ENCODE measurements at regions not wholly inside any gene's neighbourhood (a gene's known extent, or its start where the extent isn't known, plus 50 kb on each side); places are given as distances from the start of the nearest gene placed in this dataset.

DNA sequence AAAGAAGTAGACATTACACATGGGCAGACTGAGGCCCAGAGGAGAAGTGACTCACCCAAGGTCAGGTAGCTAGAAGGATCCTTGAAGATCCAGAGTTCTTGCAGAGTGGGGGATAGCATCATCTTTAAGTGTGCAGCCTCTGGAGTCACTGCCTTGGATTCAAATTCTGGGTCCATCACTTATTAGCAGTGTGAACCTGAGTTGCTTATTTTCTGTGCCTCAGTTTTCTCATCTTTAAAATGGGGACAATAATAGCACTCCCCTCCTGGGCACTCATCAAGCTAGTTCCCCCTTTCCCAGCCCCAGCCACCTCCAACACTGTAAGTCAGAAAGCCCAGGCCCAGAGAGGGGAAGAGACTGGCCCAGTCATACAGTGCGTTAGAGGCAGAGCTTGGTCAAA, 141.8 kb upstream of the PJA1 start:
- no peak for DNase-seq (ENCODE audit: extremely low read depth, low read depth, low spot score)

DNA sequence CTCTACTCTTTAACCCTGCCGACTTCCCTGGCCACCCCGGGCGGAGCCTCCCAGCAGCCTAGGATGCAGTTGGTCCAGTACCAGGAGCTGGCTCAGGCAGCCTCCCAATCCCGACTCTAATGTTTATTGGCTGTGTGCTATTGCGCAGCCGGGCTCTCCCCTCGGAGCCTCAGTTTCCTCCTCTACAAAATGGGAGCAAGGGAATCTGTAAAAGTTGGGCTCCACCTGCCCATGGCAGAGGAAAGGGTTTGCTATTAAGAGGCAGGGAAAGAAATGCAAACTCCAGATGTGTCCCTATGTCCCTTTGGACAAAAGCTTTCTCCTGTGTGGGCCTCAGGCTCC, 140.8 kb upstream of the PJA1 start:
- DNase-seq (ENCODE audit: extremely low read depth, low read depth, low spot score) = no peak

DNA sequence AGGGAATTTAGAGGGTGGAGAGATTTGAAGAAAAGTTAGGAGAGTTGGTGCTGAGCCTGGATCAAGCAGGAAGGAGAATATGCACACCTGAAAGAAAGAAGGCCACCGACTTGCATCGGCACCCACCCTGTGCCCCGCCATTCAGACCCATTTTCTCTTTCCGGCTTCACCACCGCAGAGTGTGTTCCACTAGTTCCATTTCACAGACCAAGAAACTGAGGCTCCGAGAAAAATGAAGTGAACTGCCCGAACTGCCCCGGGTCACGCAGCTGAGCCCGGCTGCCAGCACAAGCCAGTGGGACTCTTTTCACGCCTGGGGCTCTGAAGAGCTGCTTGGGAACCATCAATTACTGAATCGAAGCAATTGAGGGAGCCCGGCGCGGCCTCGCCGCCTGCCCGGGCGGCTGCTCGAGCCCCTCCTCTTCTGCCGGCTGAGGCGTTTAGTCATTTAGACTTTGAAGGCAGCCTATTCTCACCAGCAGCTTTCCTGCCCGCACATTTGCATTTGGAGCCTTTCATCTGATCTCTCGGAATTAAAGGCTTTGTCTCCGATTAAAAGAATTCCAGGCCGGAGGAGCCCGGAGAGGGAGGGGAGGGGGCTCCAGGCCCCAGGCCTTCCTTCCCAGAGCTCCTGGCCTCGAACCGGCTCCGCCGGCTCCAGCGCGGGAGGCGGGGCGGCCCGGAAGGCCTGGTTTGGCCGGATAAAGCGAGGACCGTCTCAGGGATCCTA, 140.2 kb upstream of the PJA1 start:
- DNase-seq (ENCODE audit: extremely low read depth, low read depth, low spot score) = no peak

DNA sequence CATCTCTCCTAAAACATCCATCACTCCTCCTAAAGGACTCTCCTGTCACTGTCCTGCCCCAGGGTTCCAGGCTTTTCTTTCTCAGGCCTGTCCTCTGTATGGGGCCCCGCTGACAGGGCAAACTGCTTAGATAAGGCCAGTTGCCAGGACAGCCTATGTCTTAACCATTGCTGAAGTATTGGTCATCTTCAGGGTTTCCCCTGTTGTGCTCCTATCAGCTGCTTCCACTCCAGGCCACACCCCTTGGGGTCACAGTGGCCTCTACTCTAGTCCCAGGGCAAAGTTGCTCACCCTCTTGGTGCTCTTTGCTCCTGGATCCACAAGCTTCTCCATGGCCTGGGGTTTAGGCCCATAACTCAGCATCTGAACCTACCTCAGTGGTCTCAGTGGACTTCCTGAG, 138.0 kb upstream of the PJA1 start:
- DNase-seq (ENCODE audit: extremely low read depth, low read depth, low spot score) = no peak

DNA sequence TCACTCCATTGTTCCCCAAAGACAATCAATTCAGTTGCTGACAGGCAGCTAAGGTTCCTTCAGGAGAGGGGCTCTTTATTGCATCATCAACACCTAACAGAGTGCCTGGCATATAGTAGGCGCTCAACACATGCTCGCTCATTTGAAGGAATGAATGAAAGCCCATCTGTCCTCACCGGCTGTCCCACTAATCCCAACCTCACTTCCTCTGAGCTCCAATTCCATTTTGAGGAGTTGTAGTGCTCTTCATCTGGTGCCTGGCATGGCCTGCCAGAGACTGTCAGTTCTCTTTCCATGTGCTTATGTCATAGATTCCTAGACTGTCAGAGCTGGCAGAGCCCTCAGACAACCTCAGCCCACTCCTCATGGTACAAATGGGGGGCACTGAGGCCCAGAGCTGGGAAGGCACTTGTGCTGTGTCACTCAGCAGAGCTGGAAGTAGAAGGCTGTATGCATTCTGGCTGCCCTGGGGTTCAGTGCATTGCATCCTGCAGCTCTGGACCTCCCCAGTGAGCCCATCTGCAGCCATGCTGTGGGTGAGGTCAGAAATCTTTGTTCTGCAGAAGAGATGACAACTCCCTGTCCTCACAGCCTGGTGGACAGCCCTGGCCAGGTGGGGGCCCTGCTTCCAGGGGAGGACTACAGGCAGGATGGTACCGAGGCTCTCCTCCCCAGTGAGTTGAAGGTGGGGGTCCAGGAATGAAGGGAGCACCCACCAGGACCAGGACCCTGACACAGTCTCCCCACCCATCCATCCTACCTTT, 134.9 kb upstream of the PJA1 start:
- no peak for DNase-seq (ENCODE audit: extremely low read depth, low read depth, low spot score)

DNA sequence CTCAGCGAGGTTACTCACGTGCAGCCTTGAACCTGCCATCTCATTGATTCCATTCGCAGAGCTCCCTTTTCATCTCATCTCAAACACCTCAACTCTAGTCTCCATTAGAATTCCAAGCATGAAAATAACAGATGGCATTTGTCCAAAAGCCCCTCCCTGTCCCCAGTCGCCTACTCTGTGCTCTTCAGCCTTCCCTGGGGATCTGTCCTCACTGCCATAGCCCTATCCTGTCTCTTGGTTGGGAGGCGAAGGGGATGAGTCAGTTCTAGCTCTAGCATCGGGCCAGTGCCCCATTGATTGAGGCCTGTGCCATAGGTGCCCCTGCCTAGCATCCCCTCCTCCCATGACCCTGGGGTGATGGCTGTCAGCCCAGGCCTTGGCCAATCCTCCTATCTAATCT, 134.0 kb upstream of the PJA1 start:
- DNase-seq (ENCODE audit: extremely low read depth, low read depth, low spot score) = no peak

DNA sequence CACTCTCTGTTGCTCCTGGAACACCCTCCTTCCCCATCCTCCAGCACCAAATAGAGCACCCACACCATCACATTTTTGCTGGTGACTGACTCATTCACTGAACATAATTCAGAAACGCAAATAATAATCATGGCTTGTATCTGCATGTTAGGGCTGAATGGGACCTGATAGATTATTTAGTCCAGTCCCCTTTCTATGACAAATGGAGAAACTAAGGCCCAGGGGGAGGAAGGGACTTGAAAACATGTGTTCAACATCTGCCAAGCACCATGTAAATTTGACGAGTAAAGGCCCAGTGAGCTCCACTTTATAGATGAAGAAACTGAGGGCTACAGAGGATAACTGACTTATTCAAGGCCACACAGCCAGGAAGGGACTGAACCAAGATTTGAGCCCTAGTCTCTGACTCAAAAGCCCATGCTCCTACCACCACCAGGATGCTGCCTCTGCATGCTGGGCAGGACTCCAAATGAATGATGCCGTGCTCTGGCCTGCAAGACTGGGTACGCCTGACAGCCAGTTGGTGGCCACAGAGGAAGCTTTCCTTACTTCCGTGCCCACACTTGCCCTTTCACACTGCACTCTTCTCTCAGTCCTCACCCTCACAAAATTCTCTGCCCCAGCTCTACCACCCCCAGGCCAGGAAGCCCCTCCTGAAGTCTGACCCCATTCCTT, 133.3 kb upstream of the PJA1 start:
- DNase-seq (ENCODE audit: extremely low read depth, low read depth, low spot score) = no peak

DNA sequence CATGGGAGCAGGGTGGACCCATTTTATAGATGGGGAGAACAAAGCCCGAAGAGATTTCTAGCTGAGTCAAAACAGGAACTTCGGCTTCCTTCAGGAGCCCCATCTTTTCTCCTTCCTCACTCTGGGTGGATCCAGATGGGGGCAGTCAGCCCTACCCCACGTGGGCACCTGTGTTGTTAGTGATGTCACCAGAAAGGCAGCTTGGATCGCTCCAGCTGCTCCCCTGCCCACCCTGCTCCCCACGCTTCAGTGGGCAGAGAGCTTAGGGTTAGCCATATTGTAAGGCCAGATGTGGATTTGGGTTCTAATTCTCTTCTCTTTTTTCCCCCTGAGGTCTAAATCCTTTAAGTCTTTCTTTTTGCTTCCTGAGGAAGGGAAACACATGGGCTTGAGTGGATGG, 132.3 kb upstream of the PJA1 start:
- no peak for DNase-seq (ENCODE audit: extremely low read depth, low read depth, low spot score)

DNA sequence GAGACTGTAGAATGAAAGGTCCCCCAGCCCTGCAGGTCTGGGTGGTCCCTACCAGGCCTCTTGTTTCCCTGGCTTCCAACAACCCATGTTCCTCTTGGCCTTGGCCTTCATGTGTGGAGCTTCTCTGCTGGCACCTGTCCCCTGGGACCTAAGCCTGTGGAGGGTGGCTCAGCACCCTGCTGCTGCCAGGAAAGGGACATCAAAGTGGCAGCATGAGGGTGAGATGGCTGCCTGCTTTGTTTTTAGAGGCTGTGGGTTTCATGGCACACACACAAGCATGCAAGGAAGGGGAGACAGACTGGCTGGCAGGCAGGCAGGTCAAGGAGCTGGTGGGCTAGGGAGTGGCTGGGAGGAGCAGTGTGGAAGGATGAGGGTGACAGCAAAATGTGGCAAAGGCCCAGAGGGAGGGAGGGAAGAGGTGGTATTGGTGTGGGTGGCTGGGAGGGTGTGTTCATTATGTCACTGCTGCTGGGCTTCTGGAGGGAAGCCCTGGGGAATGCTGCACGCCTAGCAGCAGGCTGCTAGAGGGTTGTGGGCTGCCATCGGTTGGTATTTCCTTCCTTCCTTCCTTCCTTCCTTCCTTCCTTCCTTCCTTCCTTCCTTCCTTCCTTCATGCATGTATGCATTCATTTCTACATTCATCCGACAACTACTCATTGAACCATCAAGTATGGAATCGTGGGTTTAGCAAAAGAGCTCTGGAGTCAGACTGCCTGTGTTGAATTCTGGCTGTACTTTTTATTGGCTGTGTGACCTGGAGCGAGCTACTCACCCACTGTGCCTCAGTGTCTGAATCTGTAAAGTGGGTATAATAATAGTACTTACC, 128.7 kb upstream of the PJA1 start:
- DNase-seq (ENCODE audit: extremely low read depth, low read depth, low spot score) = no peak

DNA sequence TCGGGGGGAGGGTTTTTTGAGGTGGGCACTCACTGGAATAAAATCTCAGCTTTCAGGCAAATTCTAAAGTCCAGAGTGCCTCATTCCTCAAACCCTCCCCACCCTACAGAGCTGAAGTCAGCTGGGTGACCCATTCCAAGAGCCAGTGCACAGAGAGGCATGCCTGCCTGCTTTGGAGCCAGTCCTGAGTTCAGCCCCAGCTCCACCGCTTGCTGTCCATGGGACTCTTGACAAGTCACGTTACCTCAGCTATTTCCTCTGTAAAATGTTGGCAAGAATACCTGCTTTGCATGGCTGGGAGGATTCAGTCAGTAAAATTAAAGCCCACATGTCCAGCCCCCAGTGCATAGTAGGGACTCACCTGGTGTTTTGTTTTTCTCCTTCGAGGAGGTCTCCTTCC, 125.9 kb upstream of the PJA1 start:
- DNase-seq (ENCODE audit: extremely low read depth, low read depth, low spot score) = no peak

DNA sequence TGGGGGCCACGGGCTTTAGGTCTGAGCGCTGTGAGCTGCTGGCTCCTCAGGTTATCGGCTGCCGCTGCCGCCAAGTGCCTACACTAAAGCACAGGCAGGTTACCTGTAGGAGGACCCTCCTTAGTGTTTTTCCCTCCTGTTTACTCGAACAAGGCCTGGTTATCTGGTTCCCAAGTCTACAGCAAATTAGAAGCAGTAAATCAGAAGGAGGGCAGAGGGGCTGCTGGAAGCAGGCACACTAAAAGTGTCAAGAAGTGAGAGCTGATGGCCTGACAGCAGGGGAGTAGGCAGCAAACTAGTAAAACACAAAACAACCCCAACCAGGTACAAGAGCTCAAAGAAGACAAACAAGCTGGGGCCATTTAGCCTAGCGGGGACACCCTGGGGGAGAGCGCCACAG, 125.0 kb upstream of the PJA1 start:
- no peak for DNase-seq (ENCODE audit: extremely low read depth, low read depth, low spot score)

DNA sequence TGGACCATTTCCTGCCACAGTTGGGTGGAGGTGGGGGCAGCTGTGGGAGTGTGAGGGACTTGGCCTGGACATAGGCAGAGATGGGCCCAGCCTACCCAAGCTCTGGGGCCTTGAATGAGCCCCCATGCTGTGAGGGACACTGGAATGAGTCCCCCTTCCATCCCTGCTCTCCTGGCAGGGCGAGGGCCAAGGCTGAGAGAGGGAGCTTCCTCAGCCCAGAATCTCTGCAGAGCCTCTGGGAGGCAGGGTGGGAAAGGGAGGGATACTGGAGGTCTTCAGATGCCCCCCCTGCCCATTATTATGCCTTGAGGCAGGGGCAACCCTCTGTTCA, 124.5 kb upstream of the PJA1 start:
- no peak for DNase-seq (ENCODE audit: extremely low read depth, low read depth, low spot score)

DNA sequence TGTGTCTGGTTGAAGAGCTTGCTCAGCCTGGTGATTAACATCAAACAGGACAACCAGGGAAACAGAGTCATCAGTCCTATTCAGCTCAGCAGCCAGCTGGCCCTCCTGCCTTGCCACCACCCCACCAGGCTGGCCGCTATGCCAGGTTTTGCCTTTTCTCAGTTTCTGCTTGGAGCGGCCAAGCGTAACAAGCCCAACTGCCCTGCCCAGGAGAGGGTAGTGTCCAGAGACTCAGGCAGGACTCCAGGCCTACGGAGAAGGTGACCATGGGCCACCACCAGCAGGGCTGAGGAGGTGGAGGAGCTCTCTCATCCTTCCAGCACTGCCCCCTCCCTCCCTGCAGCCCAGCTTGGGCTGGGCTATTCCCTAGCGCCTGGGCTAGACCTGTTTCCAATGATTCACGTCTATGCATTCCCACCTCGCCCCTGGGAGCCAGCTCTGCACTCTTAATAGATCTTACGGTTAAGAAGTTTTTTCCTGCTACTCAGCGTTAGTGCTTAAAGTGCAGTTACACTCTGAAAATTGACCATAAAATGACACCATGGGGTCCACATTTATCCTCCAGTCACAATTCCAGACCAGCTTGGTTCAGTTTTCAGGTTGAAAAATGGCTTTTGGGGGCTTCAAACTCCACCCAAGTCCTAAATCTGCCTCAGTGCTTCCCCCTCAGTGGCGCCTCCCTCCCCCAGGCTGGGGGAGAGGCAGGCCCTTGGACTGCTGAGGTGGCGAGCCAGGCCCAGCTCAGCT, 124.0 kb upstream of the PJA1 start:
- no peak for DNase-seq (ENCODE audit: extremely low read depth, low read depth, low spot score)

DNA sequence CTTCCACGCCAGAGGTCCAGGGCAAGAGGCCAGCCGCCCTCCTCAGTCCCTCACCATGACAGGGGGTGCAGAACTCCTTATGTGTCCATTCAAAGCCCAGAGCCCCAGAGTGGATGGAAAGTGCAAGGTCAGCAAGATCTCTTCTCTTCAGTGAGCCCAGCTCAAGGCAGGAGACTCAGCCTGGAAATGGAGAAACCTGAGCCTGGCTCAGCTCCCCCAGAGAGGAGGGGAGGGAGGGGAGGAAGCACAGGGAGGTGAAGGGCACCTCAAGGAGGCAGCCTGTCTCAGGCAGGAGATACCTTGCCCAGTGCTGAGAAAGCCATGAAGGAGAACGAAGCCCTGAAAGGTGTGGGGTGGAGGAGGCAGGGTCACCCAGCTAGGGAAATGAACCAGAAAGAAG, 121.8 kb upstream of the PJA1 start:
- DNase-seq (ENCODE audit: extremely low read depth, low read depth, low spot score) = no peak

DNA sequence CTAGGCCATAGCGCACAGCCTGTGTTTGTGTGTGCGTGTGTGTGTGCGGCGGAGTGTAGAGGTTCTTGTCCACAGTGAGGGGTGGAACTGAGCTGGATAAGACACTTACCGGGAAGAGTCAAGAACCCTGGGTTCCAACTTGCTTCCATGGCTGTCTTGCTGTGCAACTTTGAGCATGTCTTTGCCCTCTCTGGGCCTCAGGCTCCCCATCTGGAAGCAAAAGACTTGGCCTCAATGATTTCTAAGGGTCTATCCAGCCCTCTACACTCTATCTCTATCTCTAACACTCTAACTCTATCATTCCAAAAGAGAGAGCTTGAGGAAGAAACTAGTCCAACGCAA, 121.3 kb upstream of the PJA1 start:
- DNase-seq (ENCODE audit: extremely low read depth, low read depth, low spot score) = no peak

DNA sequence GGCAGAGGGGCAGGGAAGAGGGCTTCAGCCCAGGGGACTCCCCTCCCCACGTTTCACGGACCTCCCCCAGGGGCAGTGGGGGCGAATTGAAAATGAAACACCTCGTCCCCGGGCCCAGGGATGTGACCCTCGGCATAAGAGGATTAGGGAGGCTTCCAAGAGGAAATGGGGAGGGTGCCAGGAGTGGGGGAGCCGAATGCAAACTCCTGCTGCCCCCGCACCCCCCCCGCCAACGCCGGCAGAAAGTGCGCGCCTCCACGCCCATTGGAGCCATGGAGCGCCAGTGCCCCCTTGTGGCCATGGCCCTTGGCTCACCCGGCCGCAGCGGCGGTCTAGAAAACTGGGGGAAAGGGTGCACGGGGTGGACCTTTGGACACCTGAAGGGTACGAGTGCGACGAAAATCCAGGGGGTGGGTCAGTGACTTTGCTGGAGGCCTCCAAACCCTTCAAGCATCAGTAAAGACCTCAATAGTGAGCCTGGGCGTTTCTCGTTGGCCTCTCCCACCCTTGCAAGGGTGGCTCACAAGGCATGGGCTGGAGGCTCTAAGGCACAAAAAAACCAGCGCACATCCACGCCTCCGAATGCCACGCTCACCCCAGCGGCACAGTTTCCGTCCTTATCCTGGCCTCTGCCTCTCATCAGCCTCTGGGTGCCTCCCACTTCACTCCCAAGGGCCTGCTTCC, 120.8 kb upstream of the PJA1 start:
- no peak for DNase-seq (ENCODE audit: extremely low read depth, low read depth, low spot score)

DNA sequence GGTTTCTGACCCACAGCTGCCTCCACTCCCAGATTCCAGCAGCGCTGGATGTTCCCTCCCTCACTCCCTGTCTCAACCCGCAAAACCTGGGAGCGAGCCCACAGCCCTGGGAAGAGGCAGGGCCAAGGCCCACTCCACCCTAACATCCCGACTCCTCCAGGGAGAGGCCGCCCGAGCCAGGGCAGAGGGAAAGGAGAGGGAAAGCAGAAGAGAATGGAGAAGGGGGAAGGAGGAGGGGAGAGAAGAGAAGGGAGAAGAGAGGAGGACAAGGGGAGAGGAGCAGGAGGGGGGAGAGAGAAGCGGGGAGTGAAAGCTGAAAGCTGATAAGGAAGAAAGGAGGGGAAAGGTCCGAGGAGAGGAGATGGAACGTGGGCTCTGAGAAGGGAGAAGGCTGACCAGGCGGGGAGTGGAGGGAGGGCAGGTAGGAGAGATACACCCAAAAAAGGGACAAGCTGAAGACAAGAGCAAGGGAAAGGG, 120.2 kb upstream of the PJA1 start:
- no peak for DNase-seq (ENCODE audit: extremely low read depth, low read depth, low spot score)

DNA sequence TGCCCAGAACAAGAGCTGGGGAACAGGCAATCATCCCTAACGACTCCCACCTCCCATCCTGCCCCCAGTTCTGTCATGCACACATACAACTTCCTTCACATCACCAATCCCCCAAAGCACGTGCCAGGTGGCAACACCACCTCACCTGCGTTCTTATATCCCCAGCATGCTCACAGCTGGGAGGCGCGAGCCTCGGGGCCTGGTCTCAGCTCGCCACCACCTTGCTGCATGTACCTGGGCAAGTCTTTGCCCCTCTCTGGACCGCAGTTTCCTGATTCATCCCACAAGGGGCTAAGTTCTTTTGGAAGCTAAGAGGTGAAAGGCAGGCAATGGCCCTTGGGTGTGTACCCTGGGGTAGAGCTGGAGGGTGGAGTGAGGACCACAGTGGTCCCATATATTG, 119.2 kb upstream of the PJA1 start:
- no peak for DNase-seq (ENCODE audit: extremely low read depth, low read depth, low spot score)

DNA sequence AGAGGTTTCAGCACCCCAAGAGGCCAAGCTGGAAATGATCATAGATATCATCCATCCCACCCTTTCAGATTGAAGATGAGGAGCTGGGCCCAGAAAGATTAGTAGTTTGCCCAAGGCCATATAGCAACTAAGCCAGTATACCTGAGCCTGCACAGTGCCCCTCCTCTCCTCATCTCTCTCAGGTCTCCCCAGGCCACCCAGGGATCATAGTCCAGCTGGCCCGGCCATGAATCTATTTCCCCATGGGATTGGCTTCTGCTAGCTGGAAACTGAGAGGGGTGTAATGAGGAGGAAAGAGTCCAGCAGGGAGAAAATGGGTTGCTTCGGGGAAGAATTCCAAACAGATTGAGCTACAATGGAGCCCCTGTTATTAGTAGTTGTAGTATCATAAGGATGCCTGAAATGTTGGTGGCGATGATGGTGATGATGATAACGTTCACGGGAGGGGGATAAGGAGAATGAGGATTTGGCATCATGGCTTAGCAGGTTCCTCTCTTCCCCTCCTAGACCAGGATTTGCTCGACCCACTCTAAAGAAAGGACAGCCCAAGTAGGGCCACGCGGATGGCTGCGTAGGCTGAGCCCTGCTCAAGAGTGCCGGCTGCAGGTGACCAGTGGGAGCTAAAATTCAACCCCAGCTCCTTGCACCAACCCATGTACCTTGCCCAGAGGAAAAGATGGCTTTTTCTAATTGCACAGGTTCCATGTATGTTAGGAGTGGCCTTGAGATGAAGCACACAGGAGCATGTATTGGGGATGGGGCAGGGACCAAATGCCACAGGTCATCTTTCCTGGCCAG, 117.8 kb upstream of the PJA1 start:
- no peak for DNase-seq (ENCODE audit: extremely low read depth, low read depth, low spot score)

Measured in glomerular endothelial cell (primary cell).